HG02884 (cell line): ENCODE measurements at regions not wholly inside any gene's neighbourhood (a gene's known extent, or its start where the extent isn't known, plus 50 kb on each side); places are given as distances from the start of the nearest gene placed in this dataset.
"Not testable (repeated sequence)": the region's sequence is repeated elsewhere in the genome, so short reads cannot be mapped to it uniquely, and the experiment has no call there.

Source experiments
- ATAC-seq: cut with Tn5 transposase; IDR thresholded peaks from one replicate; pipeline ENCODE4 v1.9.1; 2021; ENCODE audit warnings: mild to moderate bottlenecking, moderate library complexity; ENCODE audit not compliant: unreplicated experiment

DNA sequence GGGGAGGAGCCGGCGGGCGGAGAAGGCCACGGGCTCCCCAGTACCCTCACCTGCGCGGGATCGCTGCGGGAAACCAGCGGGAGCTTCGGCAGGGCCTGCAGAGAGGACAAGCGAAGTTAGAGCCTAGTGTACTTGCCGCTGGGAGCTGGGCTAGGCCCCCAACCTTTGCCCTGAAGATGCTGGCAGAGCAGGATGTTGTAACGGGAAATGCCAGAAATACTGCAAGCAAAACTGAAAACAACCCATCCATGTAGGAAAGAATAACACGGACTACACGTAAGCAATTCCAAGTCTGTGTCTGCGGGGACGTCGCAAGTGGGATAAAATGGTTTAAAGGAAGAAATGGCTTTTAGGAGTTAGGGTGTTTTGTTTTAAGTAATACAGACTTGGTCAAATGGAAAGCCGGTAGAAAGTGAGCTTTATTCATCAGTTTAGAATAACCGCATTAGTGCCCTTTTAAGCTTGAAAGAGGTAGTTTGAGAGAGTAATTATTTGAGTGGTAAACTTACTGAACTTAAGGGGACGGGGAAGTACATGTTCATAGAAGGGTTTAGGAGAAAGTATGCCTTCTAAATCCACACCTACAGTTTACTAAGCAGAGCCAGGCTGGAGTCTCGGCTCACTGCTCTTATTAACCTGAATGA is 121.3 kb upstream of the NIPA1 start:
- ATAC-seq: not testable (repeated sequence)

DNA sequence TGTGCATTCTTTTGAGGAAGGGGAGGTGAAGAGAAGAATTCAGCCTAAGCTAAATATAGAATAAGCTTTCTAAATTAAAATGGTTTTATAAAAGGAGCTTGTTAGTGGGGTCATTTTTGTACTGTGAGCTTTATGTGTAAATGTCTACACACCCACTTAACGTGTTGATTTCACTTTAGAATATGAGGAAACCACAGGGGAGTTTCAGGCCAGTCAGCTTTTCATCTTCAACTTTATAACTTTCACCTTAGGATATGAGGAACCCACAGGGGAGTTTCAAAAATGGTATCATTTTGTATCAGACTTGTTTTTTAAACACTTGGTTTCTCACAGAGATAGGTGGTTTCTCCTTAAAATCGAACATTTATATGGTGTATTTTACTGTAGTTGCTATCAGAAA is 120.7 kb upstream of the NIPA1 start:
- ATAC-seq: not testable (repeated sequence)

- ATAC-seq: not testable (repeated sequence)
Observed at GRCh38 chr15:22684786-22685185, 101.7 kb upstream of the NIPA1 start.

GRCh38 chr15:22699881-22700280 is 86.6 kb upstream of the NIPA1 start:
- not testable (repeated sequence) for ATAC-seq

DNA sequence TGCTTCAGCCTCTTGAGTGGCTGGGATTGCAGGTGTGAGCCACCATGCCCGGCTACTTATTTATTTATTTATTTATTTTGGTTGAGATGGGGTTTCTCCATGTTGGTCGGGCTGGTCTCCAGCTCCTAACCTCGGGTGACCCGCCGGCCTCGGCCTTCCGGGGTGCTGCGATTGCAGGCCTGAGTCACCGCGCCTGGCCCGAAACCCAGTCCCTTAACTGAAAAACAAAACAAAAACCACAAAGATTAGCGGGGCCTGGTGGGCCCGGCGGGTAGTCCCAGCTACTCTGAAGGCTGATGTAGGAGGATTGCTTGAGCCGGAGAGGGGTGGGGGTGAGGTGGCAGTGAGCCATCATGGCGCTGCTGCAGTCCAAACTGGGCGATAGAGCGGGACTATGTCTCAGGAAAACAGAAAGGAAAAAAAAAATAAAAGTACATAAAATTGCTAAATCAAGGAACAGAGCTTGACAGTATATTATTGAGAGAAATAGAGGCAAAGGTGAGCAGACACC is 75.6 kb upstream of the NIPA1 start:
- ATAC-seq: not testable (repeated sequence)

DNA sequence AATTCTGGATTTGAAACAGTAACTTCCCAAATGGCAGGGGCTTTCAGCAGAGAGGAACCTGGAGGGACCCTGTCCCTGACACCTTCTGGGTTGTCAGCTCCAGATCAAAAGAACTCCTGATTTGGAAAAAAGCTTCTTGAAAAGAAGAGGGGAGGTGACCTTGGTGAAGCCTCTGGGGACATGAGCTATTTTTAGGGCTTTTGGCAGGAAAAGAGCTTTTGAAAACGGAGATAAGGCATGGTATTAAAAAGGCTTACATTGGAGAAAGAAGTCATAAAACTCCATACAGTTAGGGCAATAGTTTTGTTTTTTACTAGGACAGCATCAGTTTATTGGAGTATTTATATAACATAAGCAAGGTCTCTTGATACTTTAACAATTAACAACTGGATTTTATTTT is 72.5 kb upstream of the NIPA1 start:
- ATAC-seq: not testable (repeated sequence)

- not testable (repeated sequence) for ATAC-seq
Observed at GRCh38 chr15:22714358-22715132, 71.9 kb upstream of the NIPA1 start.

DNA sequence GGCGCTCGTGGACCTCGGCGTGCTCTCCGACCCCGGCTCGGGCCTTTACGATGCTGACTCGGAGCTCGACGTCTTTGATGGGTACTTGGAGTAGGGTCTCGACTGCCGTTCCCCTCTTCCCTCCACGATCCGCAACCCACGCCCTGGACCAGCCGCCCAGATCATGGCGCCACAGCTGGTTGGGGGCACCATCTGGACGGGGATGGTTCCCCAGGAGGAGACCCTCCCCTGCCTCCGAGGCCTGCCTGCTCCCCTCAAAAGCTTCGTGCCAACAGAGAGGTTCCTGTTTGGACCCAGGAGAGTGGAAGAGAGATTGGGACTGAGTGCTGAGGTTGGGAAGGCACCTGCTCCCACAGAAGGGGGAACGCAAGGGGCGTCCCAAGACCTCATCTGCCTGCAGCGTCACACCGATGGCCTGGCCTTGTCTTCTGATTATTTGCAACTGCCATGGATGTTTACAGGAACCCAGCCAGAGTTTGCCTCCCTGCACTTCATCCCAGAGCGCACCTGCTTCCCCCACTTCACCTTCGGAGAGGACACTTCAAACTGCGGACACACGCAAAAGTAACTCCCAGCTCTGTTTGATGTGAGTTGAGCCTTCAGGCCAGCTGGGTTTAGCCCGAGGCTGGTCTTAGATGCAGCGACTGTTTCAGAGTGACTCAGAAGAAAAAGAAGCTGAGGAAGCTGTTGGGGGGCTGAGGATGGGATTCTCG is 71.2 kb upstream of the NIPA1 start:
- ATAC-seq: not testable (repeated sequence)

- not testable (repeated sequence) for ATAC-seq
Observed at GRCh38 chr15:22719980-22720379, 66.5 kb upstream of the NIPA1 start.

DNA sequence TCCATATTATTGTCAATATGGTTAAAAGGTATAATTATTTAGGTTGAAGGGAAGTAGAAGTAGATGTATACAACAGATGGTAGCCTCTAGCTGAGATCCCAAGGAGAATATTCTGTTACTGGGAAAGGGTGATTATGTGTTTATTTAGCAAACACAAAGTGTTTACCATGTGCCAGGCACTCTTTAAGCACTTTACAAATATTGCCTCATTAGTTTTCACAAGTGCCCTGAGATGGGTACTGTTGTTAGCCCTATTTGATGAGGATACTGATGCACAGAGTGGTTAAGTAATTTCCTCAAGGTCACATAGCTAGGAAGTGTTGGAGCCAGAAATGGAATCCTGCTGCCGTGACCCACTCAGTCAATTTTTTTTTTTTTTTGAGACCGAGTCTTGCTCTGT is 60.3 kb upstream of the NIPA1 start:
- ATAC-seq: not testable (repeated sequence)

- not testable (repeated sequence) for ATAC-seq
Observed at GRCh38 chr15:22735067-22735466, 51.4 kb upstream of the NIPA1 start.

DNA sequence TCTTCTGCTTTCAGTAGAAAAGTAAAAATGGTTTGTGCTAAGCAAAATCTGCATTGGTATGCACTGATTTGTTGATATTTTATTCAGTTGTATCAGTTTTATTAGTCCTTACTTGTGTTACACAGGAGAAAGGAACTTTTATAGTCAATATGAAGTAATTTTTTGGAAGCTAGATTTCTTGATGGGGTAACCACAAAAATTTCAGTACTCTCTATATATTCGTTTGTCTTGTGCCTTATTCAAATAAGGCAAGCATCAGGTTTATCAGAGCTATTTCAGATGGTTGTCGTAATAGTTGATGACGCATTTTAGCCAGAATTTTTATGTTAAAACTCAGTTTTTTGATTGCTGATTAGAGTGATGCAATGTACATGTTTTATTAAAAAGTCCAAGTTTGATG is 50.7 kb upstream of the NIPA1 start:
- no peak for ATAC-seq

GRCh38 chr15:22736200-22736599 is 50.2 kb upstream of the NIPA1 start:
- not testable (repeated sequence) for ATAC-seq
